Colon (tissue), 2 donors: ENCODE measurements at regions not wholly inside any gene's neighbourhood (a gene's known extent, or its start where the extent isn't known, plus 50 kb on each side); places are given as distances from the start of the nearest gene placed in this dataset.

Experiments used
- FAIRE-seq: peaks from 2 replicates; lab custom pipeline; 2012; peaks lifted over from hg19 to GRCh38; lab: Jason Lieb, UNC
- donor health status: control.
- donor health status: control.

DNA sequence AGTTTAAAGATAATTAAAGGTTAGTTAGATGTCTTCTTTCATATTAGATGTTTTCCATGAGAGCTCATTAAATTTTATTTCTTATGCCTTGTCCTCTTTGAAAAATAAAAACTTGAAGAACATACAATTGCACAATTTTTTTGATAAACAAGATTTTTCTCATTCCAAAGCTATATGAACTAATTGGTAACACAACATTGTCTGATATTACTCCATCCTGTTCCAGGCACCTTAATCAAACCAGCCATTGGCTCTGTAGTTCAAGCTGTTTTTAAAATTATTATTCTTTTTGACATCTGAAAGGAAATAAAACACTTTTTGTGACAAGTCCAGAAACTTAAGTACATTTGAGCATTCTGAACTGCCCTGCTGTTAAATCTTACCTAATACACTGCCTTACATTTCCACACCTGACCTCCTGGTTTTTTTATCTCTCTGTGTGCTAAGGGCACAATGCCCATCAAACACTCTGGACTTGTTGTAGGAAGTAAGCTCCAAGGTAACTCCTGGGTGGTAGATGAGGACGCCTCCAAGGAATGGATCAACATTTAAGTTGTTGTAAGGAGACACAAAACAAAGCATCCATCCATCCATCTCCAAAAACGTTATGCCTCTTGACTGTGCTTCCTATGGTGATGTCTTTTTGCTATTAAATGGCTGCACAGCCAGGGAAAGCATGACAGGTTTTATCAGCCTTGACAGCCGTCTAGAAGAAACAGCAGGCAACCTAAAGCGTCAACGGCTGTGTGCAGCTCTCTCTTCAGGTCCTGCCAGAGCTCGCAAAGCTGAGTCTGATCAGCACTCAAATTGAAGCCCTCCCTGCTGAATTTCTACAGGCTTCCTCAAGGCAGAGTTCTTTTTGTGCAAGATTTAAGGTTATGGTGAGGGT, 449.9 kb upstream of the FLRT2 start:
- no peak for FAIRE-seq

- FAIRE-seq, result no peak
Observed at GRCh38 chr14:85084344-85084743, 445.6 kb upstream of the FLRT2 start.

GRCh38 chr14:85085981-85086380, 444.0 kb upstream of the FLRT2 start:
- FAIRE-seq, result no peak

- no peak for FAIRE-seq
Observed at GRCh38 chr14:85087201-85087600, 442.7 kb upstream of the FLRT2 start.

- no peak for FAIRE-seq
Observed at GRCh38 chr14:85088192-85088591, 441.8 kb upstream of the FLRT2 start.

GRCh38 chr14:85090681-85091080, 439.3 kb upstream of the FLRT2 start:
- no peak for FAIRE-seq

GRCh38 chr14:85093631-85094330, 436.2 kb upstream of the FLRT2 start:
- FAIRE-seq, result no peak

DNA sequence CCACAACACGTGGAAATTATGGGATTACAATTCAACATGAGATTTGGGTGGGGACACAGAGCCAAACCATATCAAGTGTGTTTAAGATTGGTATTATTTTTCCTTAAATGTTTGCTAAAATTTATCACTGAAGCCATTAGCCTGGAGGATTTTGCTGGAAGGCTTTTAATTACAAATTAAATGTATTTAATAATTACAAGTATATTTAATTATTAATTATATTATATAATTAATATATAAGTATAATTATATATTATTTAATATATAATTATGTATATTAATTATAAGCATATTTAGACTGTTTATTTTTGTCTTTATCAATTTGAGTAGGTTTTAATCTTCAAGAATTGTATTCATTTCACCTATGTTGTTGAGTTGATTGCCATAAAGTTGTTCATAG, 427.4 kb upstream of the FLRT2 start:
- no peak for FAIRE-seq

DNA sequence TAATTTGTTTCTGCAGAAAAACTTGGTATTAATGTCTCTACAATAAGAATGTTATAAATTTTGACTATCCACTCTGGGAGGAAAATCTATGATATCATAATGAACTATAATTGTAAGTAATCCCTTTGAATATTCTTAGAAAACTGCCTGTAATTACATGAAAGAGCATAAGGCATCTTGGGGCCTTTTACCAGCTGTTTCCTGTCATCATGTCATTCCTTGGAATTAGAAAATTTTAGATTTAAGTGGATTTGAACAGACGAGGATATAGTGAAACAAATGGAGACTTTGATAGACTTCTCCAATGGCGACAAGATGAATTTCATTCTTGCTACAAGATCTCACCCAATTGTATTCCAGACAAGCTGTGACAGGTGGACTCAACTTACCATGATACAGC, 423.4 kb upstream of the FLRT2 start:
- no peak for FAIRE-seq

GRCh38 chr14:85112762-85113161, 417.2 kb upstream of the FLRT2 start:
- FAIRE-seq, result no peak

DNA sequence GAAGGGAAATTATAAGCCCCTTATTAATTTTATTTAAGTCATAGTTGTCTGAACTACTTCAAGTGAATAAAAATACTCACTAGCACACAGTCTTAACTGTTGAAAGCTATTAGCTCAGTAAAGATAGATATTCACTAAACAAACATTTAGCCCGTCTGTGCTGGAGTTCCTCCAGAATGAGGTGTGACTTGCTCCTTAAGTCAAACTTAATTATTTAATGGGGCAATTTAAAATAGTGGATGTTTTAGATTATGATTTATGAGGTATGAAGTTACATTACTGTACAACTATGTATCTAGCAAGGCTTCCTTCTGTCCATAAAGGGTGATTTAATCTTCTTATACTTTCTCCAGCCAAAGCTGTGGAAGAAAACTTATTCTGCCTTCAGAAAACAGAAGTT, 414.0 kb upstream of the FLRT2 start:
- FAIRE-seq, result no peak

DNA sequence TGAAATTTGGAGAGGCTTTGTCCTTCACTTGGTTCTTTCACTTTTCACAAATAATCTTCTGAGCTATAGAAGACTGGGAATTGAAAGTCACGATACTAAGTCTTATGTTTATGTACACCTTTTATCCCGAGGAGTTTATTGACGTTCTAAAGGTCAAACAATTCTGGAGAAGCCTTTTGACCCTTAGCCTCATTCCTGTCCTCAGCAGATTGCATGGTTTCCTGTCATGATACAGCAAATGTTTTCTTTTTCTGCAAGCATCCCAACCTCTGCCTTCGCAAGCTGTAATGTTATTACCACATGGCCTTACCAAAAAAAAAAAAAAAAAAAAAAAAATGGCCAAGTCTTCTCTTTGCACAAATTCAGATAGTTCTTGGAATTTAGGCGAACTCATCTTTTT, 411.7 kb upstream of the FLRT2 start:
- FAIRE-seq, result no peak

GRCh38 chr14:85122690-85123089, 407.3 kb upstream of the FLRT2 start:
- FAIRE-seq, result no peak

DNA sequence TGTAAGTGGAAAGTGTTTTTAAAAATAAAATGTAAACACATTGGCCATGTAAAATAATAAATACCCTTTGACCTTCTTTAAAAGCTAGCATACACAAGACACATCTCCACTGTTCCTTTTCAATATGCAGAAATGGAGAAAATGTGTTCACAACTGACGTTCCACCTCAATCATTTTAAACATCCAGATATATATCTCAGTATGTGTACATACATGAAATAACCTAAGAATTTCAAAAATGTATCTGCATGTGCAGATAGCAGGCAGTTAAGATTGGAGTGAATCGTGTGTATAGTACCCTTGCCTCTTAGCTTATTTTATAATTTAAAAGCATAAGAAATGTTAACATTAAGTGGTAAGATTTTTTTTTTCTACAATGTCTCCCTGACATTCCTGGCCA, 406.2 kb upstream of the FLRT2 start:
- FAIRE-seq, result no peak

DNA sequence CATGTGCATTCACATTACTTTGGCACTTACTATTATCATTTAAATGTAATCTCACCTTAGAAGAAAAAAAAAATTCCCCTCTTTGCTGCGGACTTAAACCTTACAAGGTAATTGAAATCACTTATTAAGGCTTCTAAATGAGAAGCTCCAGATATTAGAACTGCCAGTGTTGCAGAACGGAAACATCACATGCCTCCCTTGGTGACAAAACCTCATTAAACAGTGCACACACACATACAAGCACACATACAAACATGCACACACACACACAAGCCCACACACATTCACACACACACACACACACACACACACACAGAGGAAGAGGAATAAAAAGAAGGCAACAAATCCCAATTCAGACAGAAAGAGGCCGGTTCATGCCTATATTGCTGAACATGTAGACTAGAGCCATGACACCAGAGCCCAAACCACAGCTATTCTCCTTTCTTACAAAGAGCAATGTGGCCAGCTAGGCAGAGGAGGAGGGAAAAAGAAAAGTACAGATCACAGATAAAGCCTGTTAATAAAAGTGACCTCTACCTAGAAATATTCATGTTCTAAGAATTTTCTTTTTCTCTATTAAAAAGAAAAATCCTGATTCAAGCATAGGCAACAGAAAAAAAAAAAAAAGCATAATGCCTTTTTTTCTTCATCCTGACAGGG, 405.2 kb upstream of the FLRT2 start:
- no peak for FAIRE-seq

DNA sequence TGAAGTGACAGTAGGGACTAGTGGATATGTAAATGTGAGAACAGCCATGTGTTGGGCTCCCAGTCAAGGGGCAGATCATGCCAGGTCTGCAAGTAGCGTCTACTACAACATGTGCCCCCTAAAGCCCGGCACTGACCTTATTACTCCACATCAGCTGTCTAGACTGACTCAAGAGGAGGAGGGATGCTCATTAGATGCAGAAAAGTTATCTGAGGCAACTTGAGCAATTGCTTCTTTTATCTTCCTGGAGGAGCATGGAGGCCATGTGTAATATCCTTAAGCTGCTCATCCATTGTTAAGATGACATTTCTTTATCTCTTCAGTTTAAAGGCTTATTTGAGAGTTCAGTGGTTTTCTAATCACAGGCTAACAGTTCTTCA, 404.7 kb upstream of the FLRT2 start:
- no peak for FAIRE-seq

- FAIRE-seq, result no peak
Observed at GRCh38 chr14:85129921-85130320, 400.0 kb upstream of the FLRT2 start.

DNA sequence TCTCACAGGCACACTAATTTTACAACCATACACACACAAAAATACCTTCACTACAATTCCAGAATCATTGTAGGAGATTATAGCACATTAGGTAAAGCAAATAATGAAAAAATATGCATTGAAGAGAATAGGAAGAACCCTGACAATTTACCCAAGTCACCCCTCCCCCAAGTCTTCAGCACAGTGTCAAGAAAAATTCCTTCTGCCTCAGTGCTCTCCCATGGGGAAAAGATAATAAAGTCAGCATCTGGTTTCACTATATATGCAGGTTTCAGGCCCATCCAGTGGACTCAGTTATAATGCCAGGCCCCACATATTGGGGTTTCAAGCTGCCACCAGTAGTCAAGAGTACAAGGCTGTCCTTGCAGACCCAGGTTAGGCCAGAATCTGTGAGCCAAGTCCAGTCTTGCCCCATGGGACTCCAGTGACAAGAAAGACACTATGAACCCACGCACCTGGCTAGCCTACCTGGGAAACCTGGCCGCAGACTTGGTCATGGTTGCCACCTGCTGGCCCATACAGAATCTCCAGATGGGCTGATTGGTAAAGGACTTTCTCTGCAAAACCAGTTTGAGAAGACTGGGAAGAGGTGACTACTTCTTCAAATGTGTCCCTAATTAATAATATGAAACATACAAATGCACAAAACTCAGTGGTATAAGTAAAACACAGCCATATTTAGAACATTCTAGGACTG, 398.6 kb upstream of the FLRT2 start:
- FAIRE-seq, result no peak

- FAIRE-seq, result no peak
Observed at GRCh38 chr14:85142982-85143381, 387.0 kb upstream of the FLRT2 start.

- FAIRE-seq, result no peak
Observed at GRCh38 chr14:85146779-85147178, 383.2 kb upstream of the FLRT2 start.

DNA sequence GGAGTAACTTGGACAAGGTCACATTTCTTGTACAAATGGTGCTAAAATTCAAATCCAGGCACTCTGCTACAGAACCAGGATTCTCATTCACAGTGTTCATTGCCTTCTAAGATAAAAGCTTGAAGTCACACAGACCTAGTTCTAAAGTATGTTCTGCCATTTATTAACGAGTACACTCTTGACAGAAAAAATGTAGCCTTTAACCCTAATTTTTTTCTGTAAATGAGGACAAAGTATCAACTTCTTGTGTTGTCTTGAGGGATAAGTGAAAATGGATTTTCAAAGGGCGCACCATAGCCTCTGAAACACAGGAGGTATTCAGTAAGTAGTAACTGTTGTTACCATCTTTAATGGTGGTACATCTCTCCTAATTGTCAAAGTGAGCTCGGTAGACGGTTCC, 379.8 kb upstream of the FLRT2 start:
- FAIRE-seq, result no peak

GRCh38 chr14:85154714-85155113, 375.2 kb upstream of the FLRT2 start:
- FAIRE-seq, result no peak

GRCh38 chr14:85156319-85156718, 373.6 kb upstream of the FLRT2 start:
- FAIRE-seq, result no peak
